ENCODE measurements at regions not wholly inside any gene's neighbourhood (a gene's known extent, or its start where the extent isn't known, plus 50 kb on each side); places are given as distances from the start of the nearest gene placed in this dataset.

GRCh38 chr13:106423530-106423929, 111.9 kb downstream of the EFNB2 start:
- no peak for DNase-seq
- intact Hi-C loops (cut with DNase I) = no loop called here
- Histone ChIP-seq H3K4me3 (no peak overlapping the region), H3K27me3 (no peaks in the 10 kb centered on the region), H3K9me3 (no peaks in the 10 kb centered on the region), H3K27ac (no peak overlapping the region), H3K36me3 (no peaks in the 10 kb centered on the region), H3K4me1 (no peaks in the 10 kb centered on the region)
- WGBS, 2 donors = 80 to 87% methylated on average over 7 of the region's 7 CpGs
- TF ChIP-seq EP300 (IDR thresholded peaks at IDR 0.05) = no peak
- no peak for TF ChIP-seq POLR2A (IDR thresholded peaks at IDR 0.05)
- no peak for TF ChIP-seq POLR2AphosphoS5 (IDR thresholded peaks at IDR 0.05)
- TF ChIP-seq, protein P1, sequence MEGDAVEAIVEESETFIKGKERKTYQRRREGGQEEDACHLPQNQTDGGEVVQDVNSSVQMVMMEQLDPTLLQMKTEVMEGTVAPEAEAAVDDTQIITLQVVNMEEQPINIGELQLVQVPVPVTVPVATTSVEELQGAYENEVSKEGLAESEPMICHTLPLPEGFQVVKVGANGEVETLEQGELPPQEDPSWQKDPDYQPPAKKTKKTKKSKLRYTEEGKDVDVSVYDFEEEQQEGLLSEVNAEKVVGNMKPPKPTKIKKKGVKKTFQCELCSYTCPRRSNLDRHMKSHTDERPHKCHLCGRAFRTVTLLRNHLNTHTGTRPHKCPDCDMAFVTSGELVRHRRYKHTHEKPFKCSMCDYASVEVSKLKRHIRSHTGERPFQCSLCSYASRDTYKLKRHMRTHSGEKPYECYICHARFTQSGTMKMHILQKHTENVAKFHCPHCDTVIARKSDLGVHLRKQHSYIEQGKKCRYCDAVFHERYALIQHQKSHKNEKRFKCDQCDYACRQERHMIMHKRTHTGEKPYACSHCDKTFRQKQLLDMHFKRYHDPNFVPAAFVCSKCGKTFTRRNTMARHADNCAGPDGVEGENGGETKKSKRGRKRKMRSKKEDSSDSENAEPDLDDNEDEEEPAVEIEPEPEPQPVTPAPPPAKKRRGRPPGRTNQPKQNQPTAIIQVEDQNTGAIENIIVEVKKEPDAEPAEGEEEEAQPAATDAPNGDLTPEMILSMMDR (IDR thresholded peaks at IDR 0.05) = no peak

GRCh38 chr13:106418556-106418955, 116.9 kb downstream of the EFNB2 start:
- Histone ChIP-seq H3K9me3 (no peaks in the 10 kb centered on the region), H3K36me3 (no peaks in the 10 kb centered on the region), H3K4me3 (no peak overlapping the region), H3K4me1 (peaks cover 0 to 18% (median 14%) of the 10 kb centered on the region in 4 donors), H3K27ac (no peak overlapping the region), H3K27me3 (no peaks in the 10 kb centered on the region)
- DNase-seq = no peak
- intact Hi-C loops (cut with DNase I) = no loop called here
- WGBS, 2 donors = 88 to 89% methylated on average over 4 of the region's 4 CpGs
- TF ChIP-seq, protein P1 (IDR thresholded peaks at IDR 0.05) = no peak
- TF ChIP-seq EP300 (IDR thresholded peaks at IDR 0.05) = no peak
- TF ChIP-seq POLR2A (IDR thresholded peaks at IDR 0.05) = no peak
- no peak for TF ChIP-seq POLR2AphosphoS5 (IDR thresholded peaks at IDR 0.05)

GRCh38 chr13:106417467-106418110, 117.9 kb downstream of the EFNB2 start:
- peaks cover 0 to 18% (median 14%) of the 10 kb centered on the region in 4 donors for H3K4me1 ChIP-seq
- DNase-seq = no peak
- no peaks in the 10 kb centered on the region for H3K27me3 ChIP-seq
- WGBS, 2 donors = 47 to 72% methylated on average over 16 of the region's 16 CpGs
- H3K36me3 ChIP-seq = no peaks in the 10 kb centered on the region
- no peaks in the 10 kb centered on the region for H3K9me3 ChIP-seq
- intact Hi-C loops (cut with DNase I) = no loop called here
- no peak overlapping the region for H3K4me3 ChIP-seq
- no peak overlapping the region for H3K27ac ChIP-seq
- no peak for TF ChIP-seq POLR2A (IDR thresholded peaks at IDR 0.05)
- TF ChIP-seq, protein P1 (IDR thresholded peaks at IDR 0.05) = no peak
- no peak for TF ChIP-seq POLR2AphosphoS5 (IDR thresholded peaks at IDR 0.05)
- no peak for TF ChIP-seq EP300 (IDR thresholded peaks at IDR 0.05)

- Histone ChIP-seq H3K4me1 (peaks cover 0 to 18% (median 14%) of the 10 kb centered on the region in 4 donors), H3K9me3 (no peaks in the 10 kb centered on the region), H3K4me3 (no peak overlapping the region), H3K36me3 (no peaks in the 10 kb centered on the region), H3K27me3 (no peaks in the 10 kb centered on the region), H3K27ac (no peak overlapping the region)
- WGBS, 2 donors = 91 to 96% methylated on average over 3 of the region's 3 CpGs
- no peak for DNase-seq
- TF ChIP-seq, protein P1 (IDR thresholded peaks at IDR 0.05) = no peak
- TF ChIP-seq EP300 (IDR thresholded peaks at IDR 0.05) (no peak), POLR2A (IDR thresholded peaks at IDR 0.05) (no peak), POLR2AphosphoS5 (IDR thresholded peaks at IDR 0.05) (no peak)
- intact Hi-C loops (cut with DNase I) = no loop called here
Observed at GRCh38 chr13:106416645-106417044, 118.8 kb downstream of the EFNB2 start.

GRCh38 chr13:106415971-106416370, 119.5 kb downstream of the EFNB2 start:
- no peak for TF ChIP-seq EP300 (IDR thresholded peaks at IDR 0.05)
- TF ChIP-seq, protein P1 (IDR thresholded peaks at IDR 0.05) = no peak
- peak overlapping the region in 1 of 4 donors; percentile 41 for H3K27ac ChIP-seq
- peaks cover 0 to 18% (median 14%) of the 10 kb centered on the region in 4 donors for H3K4me1 ChIP-seq
- no peak for DNase-seq
- intact Hi-C loops (cut with DNase I) = no loop called here
- 26 to 67% methylated on average over 1 of the region's 1 CpG for WGBS, 2 donors
- no peak overlapping the region for H3K4me3 ChIP-seq
- H3K27me3 ChIP-seq = no peaks in the 10 kb centered on the region
- H3K9me3 ChIP-seq = no peaks in the 10 kb centered on the region
- no peaks in the 10 kb centered on the region for H3K36me3 ChIP-seq
